GM23248 (cell line): ENCODE measurements at regions not wholly inside any gene's neighbourhood (a gene's known extent, or its start where the extent isn't known, plus 50 kb on each side); places are given as distances from the start of the nearest gene placed in this dataset.

Source experiments
- DNase-seq: peaks from one replicate; pipeline ENCODE4 v3.0.0-alpha.2; 2015
- H2AFZ ChIP-seq: fragments of 200-600 bp; sonication (generic); 2 replicates; pipeline ENCODE4 v1.6.1; 2016; ENCODE audit warnings: antibody characterized with exemption
- H3F3A ChIP-seq: fragments of 200-600 bp; sonication (generic); 2 replicates; pipeline ENCODE4 v1.6.1; 2016; ENCODE audit warnings: mild to moderate bottlenecking, antibody characterized with exemption, mixed run types; ENCODE audit not compliant: insufficient read depth
- H3K27ac ChIP-seq: fragments of 200-600 bp; sonication (generic); 2 replicates; pipeline ENCODE4 v1.5.1; 2016; ENCODE audit warnings: mild to moderate bottlenecking
- H3K27me3 ChIP-seq: fragments of 200-600 bp; sonication (generic); replicated peaks from 2 replicates; pipeline ENCODE4 v1.6.1; 2016; ENCODE audit warnings: mild to moderate bottlenecking; ENCODE audit not compliant: insufficient read depth
- H3K36me3 ChIP-seq: fragments of 200-600 bp; sonication (generic); 2 replicates; pipeline ENCODE4 v1.6.1; 2016; ENCODE audit warnings: low read depth, mild to moderate bottlenecking
- H3K4me1 ChIP-seq: fragments of 200-600 bp; sonication (generic); 2 replicates; pipeline ENCODE4 v1.6.1; 2016; ENCODE audit warnings: mild to moderate bottlenecking; ENCODE audit not compliant: insufficient read depth
- H3K4me2 ChIP-seq: fragments of 200-600 bp; sonication (generic); one replicate; pipeline ENCODE4 v1.6.1; 2016; ENCODE audit warnings: mild to moderate bottlenecking; ENCODE audit not compliant: unreplicated experiment
- H3K4me3 ChIP-seq: fragments of 200-600 bp; sonication (generic); 2 replicates; pipeline ENCODE4 v1.5.1; 2016; ENCODE audit warnings: mild to moderate bottlenecking
- H3K79me2 ChIP-seq: fragments of 200-600 bp; sonication (generic); 2 replicates; pipeline ENCODE4 v1.6.1; 2016; ENCODE audit warnings: mild to moderate bottlenecking; ENCODE audit not compliant: insufficient read depth
- H3K9ac ChIP-seq: fragments of 200-600 bp; sonication (generic); 2 replicates; pipeline ENCODE4 v1.6.1; 2016; ENCODE audit warnings: mild to moderate bottlenecking
- H3K9me2 ChIP-seq: fragments of 200-600 bp; sonication (generic); 2 replicates; pipeline ENCODE4 v1.6.1; 2016; ENCODE audit warnings: mixed run types, mild to moderate bottlenecking, moderate library complexity; ENCODE audit not compliant: insufficient read depth
- H3K9me3 ChIP-seq: fragments of 200-600 bp; sonication (generic); one replicate; pipeline ENCODE4 v1.6.1; 2017; ENCODE audit warnings: low read depth
- H4K20me1 ChIP-seq: fragments of 200-600 bp; sonication (generic); 2 replicates; pipeline ENCODE4 v1.6.0; 2016; ENCODE audit not compliant: insufficient read depth
- EZH2 ChIP-seq: fragments of 200-600 bp; sonication (generic); IDR thresholded peaks from 2 replicates; pipeline ENCODE4 v1.6.1; 2018; ENCODE audit warnings: antibody characterized with exemption, mild to moderate bottlenecking; ENCODE audit not compliant: insufficient read depth, poor library complexity, severe bottlenecking
- EZH2phosphoT487 ChIP-seq: fragments of 200-600 bp; sonication (generic); IDR thresholded peaks from 2 replicates; pipeline ENCODE4 v1.6.1; 2018; ENCODE audit warnings: antibody characterized with exemption, moderate library complexity, mild to moderate bottlenecking, low read depth; ENCODE audit not compliant: insufficient read depth
- WGBS, 2 experiments: methylation state at CpG; one replicate each; pipeline ENCODE4 v1.1.6; 2015 to 2017; ENCODE audit warnings: low lambda C conversion rate in 2 of 2, low coverage in 1 of 2; ENCODE audit errors: missing lambda C conversion rate in 2 of 2; 5-methylcytosine and 5-hydroxymethylcytosine counted together
- in situ Hi-C: fragments of 300-500 bp; cut with MboI; formaldehyde crosslinking; loops from 2 replicates; pipeline ENCODE4 v1.15.0; 2020

DNA sequence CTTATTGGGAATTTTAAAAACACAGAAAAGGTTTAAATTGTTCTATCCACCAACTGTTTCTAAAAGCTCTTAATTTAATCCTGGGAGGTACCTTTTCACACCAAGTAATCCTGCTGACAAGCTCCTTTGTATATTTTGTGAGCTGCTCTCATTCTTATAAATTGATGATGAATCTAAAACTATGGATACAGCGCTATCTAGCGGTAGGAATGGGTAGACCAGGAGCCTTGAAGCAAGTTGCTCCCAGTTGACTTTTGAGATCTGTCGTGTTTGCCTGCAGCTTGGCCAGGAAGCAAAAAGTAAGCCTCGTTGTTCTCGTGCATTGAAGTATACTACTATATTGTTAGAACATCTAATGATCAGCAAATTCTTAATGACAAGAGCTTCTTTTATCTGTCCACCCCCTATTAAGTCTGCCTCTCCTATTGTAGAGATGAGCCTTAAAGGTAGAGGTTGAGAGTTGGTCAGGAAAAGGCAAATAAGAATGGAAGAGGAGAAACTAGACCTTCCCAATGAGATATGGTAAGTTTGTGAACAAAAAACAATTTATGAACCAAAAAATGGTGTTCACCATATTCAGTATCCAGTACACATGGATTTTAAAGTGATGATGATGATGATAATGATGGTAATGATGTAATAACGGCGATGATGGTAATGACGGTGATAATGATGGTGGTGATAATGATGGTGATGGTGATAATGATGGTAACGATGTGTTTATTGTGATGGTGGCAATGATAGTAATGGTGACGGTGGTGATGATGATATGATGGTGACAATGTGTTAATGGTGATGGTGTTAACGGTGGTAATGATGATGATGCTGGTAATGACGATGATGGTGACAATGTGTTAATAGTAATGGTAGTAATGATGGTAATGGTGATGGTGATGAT lies 212.1 kb upstream of the NCKAP5 start:
- Histone ChIP-seq H3K27me3 (no peaks in the 10 kb centered on the region), H4K20me1 (no peaks in the 10 kb centered on the region), H3K4me3 (no peak overlapping the region), H2AFZ (peak overlapping the region; percentile 60; the same call in 1 of the 2 replicates), H3K79me2 (no peaks in the 10 kb centered on the region), H3K4me2 (no peak overlapping the region), H3K4me1 (peaks cover 11% of the 10 kb centered on the region), H3K36me3 (no peaks in the 10 kb centered on the region), H3K9me3 (no peaks in the 10 kb centered on the region), H3K27ac (no peak overlapping the region), H3K9ac (no peak overlapping the region), H3K9me2 (no peaks in the 10 kb centered on the region), H3F3A (no peaks in the 10 kb centered on the region)
- in situ Hi-C loops: no loop called here
- WGBS, 2 experiments: 54 to 56% methylated on average over 12 of the region's 12 CpGs
- no peak for TF ChIP-seq EZH2
- no peak for TF ChIP-seq EZH2phosphoT487
- DNase-seq: peak; percentile 65

DNA sequence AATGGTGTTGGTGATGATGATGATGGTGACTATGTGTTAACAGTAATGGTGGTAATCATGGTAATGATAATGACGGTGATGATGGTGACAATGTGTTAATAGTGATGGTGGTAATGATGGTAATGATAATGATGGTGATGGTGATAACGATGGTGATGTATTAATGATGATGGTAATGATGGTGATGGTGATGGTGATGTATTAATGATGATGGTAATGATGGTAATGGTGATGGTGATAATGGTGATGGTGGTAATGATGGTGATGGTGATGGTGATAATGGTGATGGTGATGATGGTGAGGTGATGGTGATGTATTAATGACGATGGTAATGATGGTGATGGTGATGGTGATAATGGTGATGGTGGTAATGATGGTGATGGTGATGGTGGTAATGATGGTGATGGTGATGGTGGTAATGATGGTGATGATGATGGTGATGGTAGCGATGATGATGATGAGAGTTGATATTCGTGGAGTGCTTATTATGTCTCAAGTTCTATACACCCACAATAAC lies 212.8 kb upstream of the NCKAP5 start:
- in situ Hi-C loops: no loop called here

DNA sequence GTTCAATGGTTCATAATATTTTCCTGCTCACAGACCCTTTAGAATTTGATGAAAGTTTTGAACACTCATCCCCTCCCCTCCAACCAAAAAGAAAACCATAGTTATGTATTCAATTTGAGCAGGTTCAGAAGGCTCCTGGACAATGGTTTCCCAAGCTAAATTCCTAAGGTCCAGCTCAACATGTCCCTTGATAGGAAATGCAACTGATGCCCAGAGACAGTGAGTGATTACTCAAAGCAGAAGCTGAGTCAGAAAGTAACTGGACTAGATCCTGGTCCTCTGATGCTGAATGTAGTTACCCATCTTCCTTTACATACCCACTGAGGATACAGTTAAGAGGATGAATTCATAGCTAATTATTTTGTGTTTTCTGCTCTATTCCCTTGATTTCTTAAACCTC lies 218.9 kb upstream of the NCKAP5 start:
- Histone ChIP-seq H2AFZ (no peak overlapping the region), H3K36me3 (no peaks in the 10 kb centered on the region), H3K4me3 (no peak overlapping the region), H3K79me2 (no peaks in the 10 kb centered on the region), H3K9me3 (no peaks in the 10 kb centered on the region), H4K20me1 (no peaks in the 10 kb centered on the region), H3K27me3 (no peaks in the 10 kb centered on the region), H3K9ac (no peak overlapping the region), H3F3A (peaks cover 51% of the 10 kb centered on the region), H3K4me2 (no peak overlapping the region), H3K9me2 (no peaks in the 10 kb centered on the region; the same call in 1 of the 2 replicates), H3K27ac (no peak overlapping the region), H3K4me1 (peaks cover 51% of the 10 kb centered on the region)
- TF ChIP-seq EZH2phosphoT487: no peak
- TF ChIP-seq EZH2: no peak
- peak; percentile 70 for DNase-seq
- in situ Hi-C loops: no loop called here

More for the DNA sequence above, 212.8 kb upstream of the NCKAP5 start:
- no peak overlapping the region for H2AFZ ChIP-seq
- H3K79me2 ChIP-seq: no peaks in the 10 kb centered on the region
- TF ChIP-seq EZH2: no peak
- TF ChIP-seq EZH2phosphoT487: no peak
- H3K27me3 ChIP-seq: no peaks in the 10 kb centered on the region
- no peak overlapping the region for H3K4me2 ChIP-seq
- 36 to 50% methylated on average over 4 to 5 of the region's 5 CpGs for WGBS, 2 experiments
- no peaks in the 10 kb centered on the region for H3K36me3 ChIP-seq
- H3K9me2 ChIP-seq: no peaks in the 10 kb centered on the region
- no peaks in the 10 kb centered on the region for H4K20me1 ChIP-seq
- H3F3A ChIP-seq: no peaks in the 10 kb centered on the region
- no peak for DNase-seq
- H3K4me1 ChIP-seq: peaks cover 11% of the 10 kb centered on the region
- no peak overlapping the region for H3K4me3 ChIP-seq
- H3K27ac ChIP-seq: no peak overlapping the region
- H3K9ac ChIP-seq: no peak overlapping the region
- no peaks in the 10 kb centered on the region for H3K9me3 ChIP-seq

DNA sequence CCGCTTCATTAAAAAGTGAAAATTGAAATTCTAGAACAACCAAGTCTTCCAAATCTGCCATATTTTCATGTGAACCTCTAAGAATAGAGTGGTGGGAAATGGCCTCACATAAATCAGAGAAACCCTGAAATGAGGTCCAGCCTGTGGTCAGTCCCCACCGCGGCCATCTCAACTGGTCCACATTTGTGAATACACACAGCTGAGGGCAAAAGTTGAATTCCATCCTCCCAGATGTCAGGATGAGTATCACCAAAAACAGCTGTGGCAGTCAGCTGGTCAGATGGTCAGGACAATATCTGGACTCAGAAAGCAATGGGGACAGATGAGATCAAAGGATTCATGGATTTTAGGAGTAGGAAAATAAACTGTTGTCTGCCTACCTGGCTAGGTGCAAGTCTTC lies 219.4 kb upstream of the NCKAP5 start:
- H2AFZ ChIP-seq: no peak overlapping the region
- H3K9me2 ChIP-seq: no peaks in the 10 kb centered on the region; the same call in 1 of the 2 replicates
- peaks cover 51% of the 10 kb centered on the region for H3F3A ChIP-seq
- no peaks in the 10 kb centered on the region for H3K36me3 ChIP-seq
- no peaks in the 10 kb centered on the region for H3K27me3 ChIP-seq
- H3K4me2 ChIP-seq: peak overlapping the region; percentile 13
- H3K9ac ChIP-seq: no peak overlapping the region
- peaks cover 51% of the 10 kb centered on the region for H3K4me1 ChIP-seq
- H4K20me1 ChIP-seq: no peaks in the 10 kb centered on the region
- no peak for TF ChIP-seq EZH2
- TF ChIP-seq EZH2phosphoT487: no peak
- H3K9me3 ChIP-seq: no peaks in the 10 kb centered on the region
- no peak for DNase-seq
- in situ Hi-C loops: no loop called here
- no peak overlapping the region for H3K4me3 ChIP-seq
- peak overlapping the region; percentile 60 for H3K27ac ChIP-seq
- H3K79me2 ChIP-seq: no peaks in the 10 kb centered on the region
- 90 to 91% methylated on average over 3 of the region's 3 CpGs for WGBS, 2 experiments
